HepG2 (cell line): ENCODE measurements at regions not wholly inside any gene's neighbourhood (a gene's known extent, or its start where the extent isn't known, plus 50 kb on each side); places are given as distances from the start of the nearest gene placed in this dataset.

ENCODE experiments used
- ATAC-seq: fragments of 200-7000 bp; cut with Tn5 transposase; 3 replicates; pipeline ENCODE4 v1.9.1; 2020; ENCODE audit warnings: mild to moderate bottlenecking, moderate library complexity
- BruUV-seq: library from RNA; stranded (reverse); fragments of 400-500 nt; replicated peaks from 2 replicates; lab custom pipeline; 2021; lab: Mats Ljungman, UMichigan
- CTCF ChIA-PET: fragments of 300-600 bp; formaldehyde crosslinking; extraction: SDS; loops from one replicate; lab custom pipeline; 2021; ENCODE audit warnings: low total read pairs, inconsistent platforms, low intra/inter-chr PET ratio; lab: Yijun Ruan, JAX
- POLR2A ChIA-PET: fragments of 350-600 bp; sonication (Branson Sonifier 250); formaldehyde crosslinking; loops from one replicate; lab custom pipeline; 2020; ENCODE audit warnings: antibody characterized with exemption, inconsistent platforms; lab: Yijun Ruan, JAX
- DNase-seq: peaks from one replicate; pipeline ENCODE4 v3.0.0-alpha.2; 2015; ENCODE audit warnings: low spot score
- FAIRE-seq: peaks from 3 replicates; lab custom pipeline; 2011; peaks lifted over from hg19 to GRCh38; lab: Jason Lieb, UNC
- H2AFZ ChIP-seq: one replicate; pipeline ENCODE4 v1.6.1; 2011; ENCODE audit warnings: low read length, inconsistent platforms
- H3K27ac ChIP-seq: fragments of 300-600 bp; 3 replicates; pipeline ENCODE4 v1.8.0; 2011; ENCODE audit warnings: mixed run types, mild to moderate bottlenecking, mixed read lengths, low read length, inconsistent platforms; ENCODE audit not compliant: insufficient read depth; ENCODE audit errors: extremely low read length
- H3K27me3 ChIP-seq, 2 experiments: fragments of 200-600 bp in 1 of 2; 2 replicates in 1 of 2; 3 replicates in 1 of 2; pipeline versions ENCODE4 v1.6.0 to v1.8.0; 2011; ENCODE audit warnings: low read length in 2 of 2, mild to moderate bottlenecking in 2 of 2, moderate library complexity in 2 of 2, inconsistent platforms in 1 of 2; ENCODE audit not compliant: insufficient read depth in 2 of 2, control insufficient read depth in 1 of 2
- H3K36me3 ChIP-seq, 2 experiments: fragments of 200-600 bp in 1 of 2; replicated peaks in 1 of 2; 2 replicates in 1 of 2; 3 replicates in 1 of 2; pipeline versions ENCODE4 v1.5.1 to v1.8.0; 2011; ENCODE audit warnings: low read length in 2 of 2, inconsistent platforms in 1 of 2; ENCODE audit not compliant: insufficient read depth in 2 of 2, control insufficient read depth in 1 of 2
- H3K4me1 ChIP-seq: 2 replicates; pipeline ENCODE4 v1.5.1; 2012; ENCODE audit warnings: low read length, inconsistent platforms; ENCODE audit not compliant: insufficient read depth
- H3K4me2 ChIP-seq: 2 replicates; pipeline ENCODE4 v1.6.0; 2011; ENCODE audit warnings: low read depth, low read length, inconsistent platforms
- H3K4me3 ChIP-seq, 3 experiments: fragments of 200-600 bp in 1 of 3; sonication (generic), shearing (Covaris generic) in 1 of 3; replicated peaks in 1 of 3; 2 replicates each; pipeline ENCODE4 v1.5.1; 2011 to 2016; ENCODE audit warnings: low read length in 3 of 3, inconsistent platforms in 2 of 3, low read depth in 2 of 3, mild to moderate bottlenecking in 2 of 3, control low read depth in 1 of 3, mixed read lengths in 1 of 3; ENCODE audit not compliant: insufficient read depth in 1 of 3
- H3K79me2 ChIP-seq: one replicate; pipeline ENCODE4 v1.6.1; 2011; ENCODE audit warnings: low read length, inconsistent platforms; ENCODE audit not compliant: insufficient read depth
- H3K9ac ChIP-seq: 2 replicates; pipeline ENCODE4 v1.6.0; 2011; ENCODE audit warnings: mild to moderate bottlenecking, low read depth, low read length, inconsistent platforms; ENCODE audit not compliant: insufficient read depth
- H3K9me3 ChIP-seq: 2 replicates; pipeline ENCODE4 v1.5.1; 2012; ENCODE audit warnings: mild to moderate bottlenecking, low read length
- H4K20me1 ChIP-seq: 2 replicates; pipeline ENCODE4 v1.6.0; 2011; ENCODE audit warnings: inconsistent platforms, mild to moderate bottlenecking, low read length, moderate library complexity; ENCODE audit not compliant: insufficient read depth
- DBP ChIP-seq: sonication (generic); formaldehyde crosslinking; IDR thresholded peaks from 2 replicates; pipeline ENCODE4 v1.4.0; 2020; ENCODE audit warnings: missing genetic modification reagents; ENCODE audit errors: not compliant biosample characterization
- GATAD2A ChIP-seq: IDR thresholded peaks from 2 replicates; pipeline ENCODE4 v1.6.1; 2016
- HNF1A ChIP-seq, 2 experiments: sonication (generic) in 1 of 2; formaldehyde crosslinking in 1 of 2; IDR thresholded peaks; 2 replicates each; pipeline versions ENCODE4 v1.4.0 to v1.6.1; 2016 to 2020; ENCODE audit warnings: borderline replicate concordance in 1 of 2, low read depth in 1 of 2, mild to moderate bottlenecking in 1 of 2, missing genetic modification reagents in 1 of 2
- HNF4A ChIP-seq: sonication (generic); formaldehyde crosslinking; IDR thresholded peaks from 2 replicates; pipeline ENCODE4 v1.4.0; 2020; ENCODE audit warnings: missing genetic modification reagents
- NR1H2 ChIP-seq: sonication (generic); formaldehyde crosslinking; IDR thresholded peaks from 2 replicates; pipeline ENCODE4 v1.8.1; 2022; ENCODE audit warnings: low read depth, missing genetic modification reagents, borderline replicate concordance
- PAX8 ChIP-seq: sonication (generic); formaldehyde crosslinking; IDR thresholded peaks from 2 replicates; pipeline ENCODE4 v1.8.0; 2022; ENCODE audit warnings: mild to moderate bottlenecking, missing genetic modification reagents, borderline replicate concordance
- PHB2 ChIP-seq: fragments of 450-650 bp; IDR thresholded peaks from 2 replicates; pipeline ENCODE4 v1.6.1; 2018; ENCODE audit not compliant: partially characterized antibody
- PRMT3 ChIP-seq: sonication (generic); formaldehyde crosslinking; IDR thresholded peaks from 2 replicates; pipeline ENCODE4 v1.8.1; 2022; ENCODE audit warnings: low read depth, mild to moderate bottlenecking, moderate library complexity, missing genetic modification reagents, borderline replicate concordance
- ZBTB44 ChIP-seq: sonication (generic); formaldehyde crosslinking; IDR thresholded peaks from 2 replicates; pipeline ENCODE4 v1.4.0; 2020; ENCODE audit warnings: missing genetic modification reagents
- ZFP37 ChIP-seq: sonication (generic); formaldehyde crosslinking; IDR thresholded peaks from 2 replicates; pipeline ENCODE4 v1.4.0; 2020; ENCODE audit warnings: missing genetic modification reagents, borderline replicate concordance
- ZMAT3 ChIP-seq: sonication (generic); formaldehyde crosslinking; conservative IDR thresholded peaks from 2 replicates; pipeline ENCODE4 v1.7.0; 2021; ENCODE audit warnings: missing genetic modification reagents
- ZNF383 ChIP-seq: sonication (generic); formaldehyde crosslinking; IDR thresholded peaks from 2 replicates; pipeline ENCODE4 v1.4.0; 2020; ENCODE audit warnings: missing genetic modification reagents, mild to moderate bottlenecking, borderline replicate concordance
- ZXDC ChIP-seq: sonication (generic); formaldehyde crosslinking; IDR thresholded peaks from 2 replicates; pipeline ENCODE4 v1.5.0; 2020; ENCODE audit warnings: mild to moderate bottlenecking, missing genetic modification reagents
- WGBS: methylation state at CpG from one replicate; pipeline ENCODE4 v1.1.6; 2017; ENCODE audit warnings: low lambda C conversion rate; 5-methylcytosine and 5-hydroxymethylcytosine counted together
- in situ Hi-C: cut with HindIII; loops from 2 replicates; pipeline ENCODE4 v1.10.0; 2017; ENCODE audit warnings: low pct_unique_long_range_greater_than_20kb; ENCODE audit not compliant: extremely low pct_ligation_motif_present
- intact Hi-C: fragments of 100-400 bp; cut with micrococcal nuclease; formaldehyde crosslinking; loops from one replicate; pipeline ENCODE4 v1.10.0; 2022; ENCODE audit not compliant: unreplicated experiment

GRCh38 chr6:50239853-50240252, 190.1 kb upstream of the DEFB112 start (continued):
- TF ChIP-seq NR1H2 (CRISPR knock-in tag) (no peak), ZXDC (CRISPR knock-in tag) (no peak), ZMAT3 (CRISPR knock-in tag) (no peak)

GRCh38 chr6:50240986-50241385, 191.3 kb upstream of the DEFB112 start:
- FAIRE-seq (no peak), DNase-seq (no peak), ATAC-seq (no peak)
- CTCF ChIA-PET: no interaction called here
- no peaks in the 10 kb centered on the region for H3K36me3 ChIP-seq
- no peak overlapping the region for H3K27ac ChIP-seq
- no peaks in the 10 kb centered on the region for H4K20me1 ChIP-seq
- no peaks in the 10 kb centered on the region for H3K4me1 ChIP-seq
- intact Hi-C loops (no loop called here), in situ Hi-C loops (no loop called here)
- H2AFZ ChIP-seq: no peak overlapping the region
- BruUV-seq: no TSS peak
- WGBS: 48% methylated on average over 5 of the region's 8 CpGs
- no peak overlapping the region for H3K4me3 ChIP-seq
- H3K4me2 ChIP-seq: no peak overlapping the region
- H3K79me2 ChIP-seq: no peaks in the 10 kb centered on the region
- H3K9me3 ChIP-seq: no peaks in the 10 kb centered on the region
- H3K9ac ChIP-seq: no peak overlapping the region
- POLR2A ChIA-PET: no interaction called here
- no peaks in the 10 kb centered on the region for H3K27me3 ChIP-seq
- no peak for TF ChIP-seq ZNF383
- TF ChIP-seq ZBTB44 (CRISPR knock-in tag): no peak
- TF ChIP-seq HNF1A (IDR thresholded peaks at IDR 0.05; ENCODE audit: low read depth): no peak
- TF ChIP-seq HNF1A (CRISPR knock-in tag; IDR thresholded peaks at IDR 0.05; ENCODE audit: borderline replicate concordance): no peak
- TF ChIP-seq PRMT3 (CRISPR knock-in tag): no peak
- TF ChIP-seq PAX8: no peak
- no peak for TF ChIP-seq PHB2
- TF ChIP-seq ZFP37 (CRISPR knock-in tag): no peak
- TF ChIP-seq HNF4A: no peak
- no peak for TF ChIP-seq DBP (CRISPR knock-in tag)
- TF ChIP-seq GATAD2A (CRISPR knock-in tag): no peak
